A549 (cell line): ENCODE measurements at regions not wholly inside any gene's neighbourhood (a gene's known extent, or its start where the extent isn't known, plus 50 kb on each side); places are given as distances from the start of the nearest gene placed in this dataset.

Experiments
- CEBPB ChIP-seq, 2 experiments: fragments of >200 bp in 1 of 2; sonication (Bioruptor Twin) in 1 of 2; formaldehyde crosslinking in 1 of 2; IDR thresholded peaks; 2 replicates each; pipeline ENCODE4 v1.6.1; 2012 to 2016
- MAZ ChIP-seq: fragments of 150-350 bp; IDR thresholded peaks from 2 replicates; pipeline ENCODE4 v1.6.1; 2014; ENCODE audit warnings: antibody characterized with exemption, low read depth, low read length, borderline replicate concordance
- RFX5 ChIP-seq: fragments of 450-650 bp; IDR thresholded peaks from 2 replicates; pipeline ENCODE4 v1.7.1; 2014; ENCODE audit warnings: antibody characterized with exemption, mild to moderate bottlenecking, moderate library complexity

- TF ChIP-seq RFX5 = no peak
- no peak for TF ChIP-seq MAZ
- TF ChIP-seq CEBPB (IDR thresholded peaks at IDR 0.05) = no peak
These were observed 162.6 kb downstream of the TM9SF2 start for GRCh38 chr13:99663908-99664307.
